HG02870 (cell line): ENCODE measurements at regions not wholly inside any gene's neighbourhood (a gene's known extent, or its start where the extent isn't known, plus 50 kb on each side); places are given as distances from the start of the nearest gene placed in this dataset.

ENCODE experiments used
- ATAC-seq: cut with Tn5 transposase; IDR thresholded peaks from one replicate; pipeline ENCODE4 v1.9.1; 2021; ENCODE audit warnings: mild to moderate bottlenecking, moderate library complexity; ENCODE audit not compliant: unreplicated experiment

GRCh38 chr2:145258903-145259579 lies 739.1 kb upstream of the ZEB2 start:
- ATAC-seq = no peak

- no peak for ATAC-seq
Measured at GRCh38 chr2:145257931-145258330, 738.0 kb upstream of the ZEB2 start.

- ATAC-seq = no peak
Measured at GRCh38 chr2:145256551-145256950, 736.6 kb upstream of the ZEB2 start.

GRCh38 chr2:145254291-145254690 lies 734.4 kb upstream of the ZEB2 start:
- ATAC-seq = no peak

DNA sequence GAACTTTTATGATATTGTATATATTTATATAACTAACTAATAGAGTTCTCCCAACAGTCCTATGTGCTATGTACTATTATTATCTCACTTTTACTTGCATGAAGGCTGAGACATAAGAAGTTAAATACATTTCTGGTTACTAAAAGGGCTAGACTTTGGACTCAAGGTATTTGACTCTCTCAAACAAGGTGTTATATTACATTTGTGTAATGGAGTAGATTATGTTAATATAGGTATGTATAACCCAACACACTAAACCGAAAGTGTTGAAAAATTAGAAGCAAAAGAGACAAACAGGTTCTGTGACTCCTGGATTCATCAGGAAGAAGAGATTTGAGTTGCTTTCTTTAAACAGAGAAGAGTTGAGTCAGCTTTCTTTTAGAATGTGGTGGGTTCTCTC lies 733.6 kb upstream of the ZEB2 start:
- no peak for ATAC-seq

DNA sequence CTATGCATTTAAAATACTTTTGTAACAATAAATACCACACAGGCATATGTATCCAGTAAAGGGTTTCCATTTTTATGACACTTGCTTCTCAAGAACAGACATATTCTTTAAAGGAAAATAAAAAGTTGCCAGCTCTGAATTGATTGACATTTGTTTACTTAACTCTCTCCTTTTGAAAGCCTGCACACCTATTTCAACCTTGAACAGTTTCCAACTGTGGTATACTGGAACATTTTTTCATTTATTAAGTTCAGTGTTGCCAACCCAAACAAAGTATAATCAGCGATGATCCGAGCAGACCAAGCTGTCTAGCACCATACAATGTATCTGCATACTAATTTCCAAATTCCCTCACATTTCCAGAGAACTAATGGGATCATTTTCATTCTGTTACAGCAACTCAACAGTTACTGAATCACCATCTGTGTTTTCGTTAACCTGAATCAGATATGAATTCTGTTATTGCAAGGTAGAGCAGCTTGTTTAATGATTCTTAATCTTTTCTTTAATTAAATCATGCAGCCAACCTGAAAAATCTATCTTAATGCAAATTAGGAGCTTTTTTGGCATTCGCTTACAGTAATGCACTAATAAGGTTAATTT lies 725.5 kb upstream of the ZEB2 start:
- no peak for ATAC-seq

- ATAC-seq = no peak
Measured at GRCh38 chr2:145235312-145235711, 715.4 kb upstream of the ZEB2 start.

- no peak for ATAC-seq
Measured at GRCh38 chr2:145230546-145230945, 710.6 kb upstream of the ZEB2 start.

DNA sequence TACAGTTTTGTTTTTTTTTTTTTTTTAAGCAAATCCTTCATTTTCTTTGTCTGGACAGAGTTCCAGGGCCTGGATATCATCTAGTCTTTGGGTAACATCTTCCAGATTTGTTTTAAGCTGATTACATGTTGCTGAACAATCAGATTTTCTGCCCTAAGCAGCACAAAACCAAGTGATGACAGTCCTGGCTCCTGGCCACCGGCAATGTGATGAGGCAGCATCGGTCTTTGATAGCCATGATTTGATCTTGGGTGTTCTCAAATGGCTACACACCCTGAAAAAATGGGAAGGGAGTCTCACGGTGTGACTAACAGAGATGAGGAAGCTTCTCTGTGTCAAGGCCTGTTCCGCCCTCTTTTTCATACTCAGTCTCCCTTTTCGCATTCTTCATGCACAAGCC lies 708.6 kb upstream of the ZEB2 start:
- ATAC-seq = no peak

DNA sequence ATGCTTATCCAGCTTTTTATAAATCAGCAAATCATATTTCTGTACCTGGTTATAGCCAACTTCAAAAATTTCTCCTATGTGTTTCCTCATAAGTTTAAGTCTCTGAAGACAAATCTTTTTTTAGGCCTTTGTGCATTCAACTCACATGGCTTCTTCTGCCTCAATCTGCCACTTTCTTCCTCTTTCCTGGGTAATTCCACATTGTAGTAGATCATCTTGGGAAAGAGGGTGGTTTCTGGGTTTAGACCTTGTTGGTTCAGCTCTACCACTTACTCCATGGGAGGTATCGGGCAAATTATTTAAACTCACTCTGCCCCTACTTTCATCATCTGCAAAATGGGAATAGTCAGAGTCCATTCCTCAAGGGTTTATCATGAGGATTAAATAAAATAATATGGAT lies 707.0 kb upstream of the ZEB2 start:
- ATAC-seq = no peak

DNA sequence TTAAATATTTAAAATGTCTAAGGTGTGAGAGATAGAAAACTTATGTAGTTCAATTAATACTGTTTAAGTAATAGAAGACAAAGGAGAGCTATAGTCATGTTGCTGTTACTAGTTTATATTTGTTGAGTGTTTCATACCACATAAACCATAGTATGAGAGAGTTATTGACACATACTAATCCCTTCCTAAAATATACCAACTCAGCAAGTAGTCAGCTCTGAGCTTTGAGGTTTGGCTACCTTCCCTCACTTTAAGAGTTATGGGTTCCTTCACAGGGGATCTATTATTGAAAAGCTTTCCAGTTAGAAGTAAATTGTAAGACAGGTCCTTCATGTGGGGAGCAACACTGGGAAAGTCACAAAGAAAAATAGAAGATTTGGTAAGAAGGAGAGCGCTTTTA lies 701.6 kb upstream of the ZEB2 start:
- ATAC-seq = no peak

DNA sequence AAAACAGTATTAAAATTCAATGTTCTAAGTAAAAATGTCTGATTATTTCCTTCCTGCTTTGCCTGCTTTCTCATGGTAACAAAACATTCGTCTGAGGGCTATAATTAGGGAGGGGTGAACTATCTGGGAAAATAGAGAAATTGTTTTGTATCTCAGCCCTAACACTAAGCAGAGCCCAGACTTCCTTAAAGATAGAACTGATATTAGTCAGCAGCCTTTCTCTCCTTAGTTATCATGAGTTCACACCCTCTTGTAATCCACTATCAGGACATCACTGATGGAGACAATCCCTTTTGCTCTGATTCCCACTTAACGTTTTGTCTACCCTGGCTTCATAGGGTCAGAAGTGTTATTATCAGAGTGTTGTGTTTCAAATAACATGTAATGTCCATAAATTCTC lies 701.1 kb upstream of the ZEB2 start:
- no peak for ATAC-seq

DNA sequence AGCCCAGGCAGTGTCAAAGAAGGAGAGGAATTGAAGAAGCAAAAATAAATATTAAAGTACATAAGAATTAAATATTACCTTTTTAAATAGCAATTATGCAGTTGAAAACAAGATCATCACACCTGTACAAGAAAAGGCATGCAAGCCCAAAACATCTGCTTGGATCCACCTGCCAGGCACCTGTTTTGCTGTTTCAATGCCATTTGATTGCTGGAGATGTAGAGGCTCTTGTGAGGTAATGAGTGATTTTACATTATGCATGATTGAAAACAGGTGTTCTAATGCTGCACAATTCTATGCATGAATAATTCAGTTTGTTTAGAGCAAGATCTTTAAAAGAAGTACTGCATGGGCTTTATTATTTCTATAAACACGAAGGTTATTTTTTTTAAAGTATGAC lies 700.6 kb upstream of the ZEB2 start:
- ATAC-seq = no peak

DNA sequence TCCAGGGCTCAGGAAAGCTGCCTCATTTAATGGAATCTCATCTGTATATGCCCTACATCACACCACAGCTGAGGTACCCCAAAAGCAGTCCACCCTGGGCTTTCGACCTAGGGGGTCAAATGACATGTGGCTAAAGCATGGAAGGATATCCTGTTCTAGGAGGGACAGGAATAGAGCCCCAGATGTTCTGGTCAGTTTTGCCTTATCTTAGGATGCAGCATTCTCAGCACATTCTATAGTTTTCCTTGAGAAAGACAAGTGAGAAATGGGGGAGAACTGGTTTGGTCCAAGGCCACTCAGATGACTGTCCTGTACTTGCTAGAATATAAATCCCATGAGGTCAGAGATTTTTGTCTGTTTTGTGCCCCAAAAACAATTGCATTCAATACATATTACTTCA lies 688.0 kb upstream of the ZEB2 start:
- no peak for ATAC-seq

- ATAC-seq = no peak
Measured at GRCh38 chr2:145206496-145207281, 686.8 kb upstream of the ZEB2 start.

DNA sequence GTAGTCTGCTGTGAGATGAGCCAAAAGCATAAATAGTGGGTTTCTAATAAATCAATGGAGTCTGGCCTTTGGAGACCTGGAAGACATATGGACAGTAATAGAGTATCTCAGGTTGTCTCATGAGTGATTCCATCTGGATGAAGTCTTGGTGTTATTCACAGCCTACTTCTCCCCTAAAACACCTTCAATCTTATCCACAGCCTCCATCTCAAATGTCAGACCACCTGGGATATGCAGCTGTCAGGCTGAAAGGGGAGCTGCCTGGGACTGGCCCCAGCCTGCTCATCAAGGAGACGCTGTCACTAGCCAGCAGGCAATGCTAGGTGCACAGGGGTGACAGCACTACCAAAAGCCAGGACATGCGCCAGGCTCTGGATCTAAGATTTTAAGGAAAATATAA lies 684.0 kb upstream of the ZEB2 start:
- no peak for ATAC-seq

GRCh38 chr2:145199827-145200706 lies 680.1 kb upstream of the ZEB2 start:
- ATAC-seq = no peak

GRCh38 chr2:145199042-145199441 lies 679.1 kb upstream of the ZEB2 start:
- ATAC-seq = no peak

DNA sequence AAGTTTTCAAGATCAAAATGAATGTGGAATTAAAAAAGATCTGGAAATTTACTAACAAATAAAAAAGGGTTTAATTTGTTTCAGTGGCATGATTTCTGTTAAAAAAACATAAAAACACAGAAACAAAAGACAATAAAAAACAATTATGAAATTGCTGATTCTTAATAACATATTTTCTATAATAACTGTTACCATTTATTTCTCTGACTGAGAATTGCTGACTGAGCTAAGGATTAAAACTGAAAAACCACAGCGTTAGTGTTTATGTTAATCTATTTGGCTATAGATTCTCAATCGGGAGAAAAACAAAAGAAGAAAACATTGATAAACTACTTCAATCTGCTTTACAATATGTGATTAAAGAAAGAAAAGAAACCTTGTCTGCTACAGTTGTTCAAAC lies 678.6 kb upstream of the ZEB2 start:
- ATAC-seq = no peak

DNA sequence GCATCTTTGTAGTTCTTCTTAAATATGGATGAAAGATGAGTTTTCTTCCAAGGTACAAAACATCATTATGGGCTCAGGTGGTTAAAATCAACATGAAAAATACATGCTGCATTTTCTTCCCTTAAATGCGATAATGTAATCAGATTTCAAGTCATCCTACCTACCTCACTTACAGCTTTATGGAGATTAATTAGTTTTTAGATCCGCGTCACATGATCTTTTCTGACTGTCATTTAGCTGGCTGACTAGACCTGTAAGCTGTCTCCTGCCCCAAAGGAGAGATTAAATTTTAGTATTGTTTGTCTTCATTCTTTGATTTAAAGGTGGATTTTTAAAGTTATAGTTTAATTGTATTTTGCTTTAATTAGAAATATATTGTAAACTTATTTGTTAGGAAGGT lies 678.0 kb upstream of the ZEB2 start:
- ATAC-seq = no peak

DNA sequence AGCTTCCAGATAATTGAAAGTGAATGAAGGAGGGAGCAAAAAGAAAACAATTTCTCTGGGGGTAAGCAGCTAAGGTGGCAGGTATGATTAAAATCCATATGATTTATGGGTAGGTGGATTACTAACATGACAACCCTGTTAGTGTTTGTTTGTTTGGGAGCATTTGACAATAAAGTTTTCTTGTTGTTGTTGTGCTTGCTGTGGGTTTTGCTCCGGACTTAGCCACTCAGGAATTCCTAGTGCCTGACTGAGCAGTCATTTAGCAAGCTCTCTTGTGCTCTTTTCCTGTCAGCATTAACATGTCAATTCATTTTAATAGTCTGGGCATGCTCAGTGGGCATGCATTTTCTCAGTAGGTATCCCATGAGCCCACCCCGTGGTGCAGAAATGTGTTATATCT lies 674.8 kb upstream of the ZEB2 start:
- ATAC-seq = no peak
